GDM1 (cell line): ENCODE measurements at regions not wholly inside any gene's neighbourhood (a gene's known extent, or its start where the extent isn't known, plus 50 kb on each side); places are given as distances from the start of the nearest gene placed in this dataset.
"Not testable (repeated sequence)": the region's sequence is repeated elsewhere in the genome, so short reads cannot be mapped to it uniquely, and the experiment has no call there.

Experiments
- DNase-seq: peaks from one replicate; lab custom pipeline; 2025; lab: John Stamatoyannopoulos, UW

- DNase-seq, result no peak
These were observed 197.8 kb downstream of the MEMO1 start for GRCh38 chr2:31813016-31813415.

- DNase-seq, result peak; percentile 32
These were observed 198.6 kb downstream of the MEMO1 start for GRCh38 chr2:31812051-31812798.

- no peak for DNase-seq
These were observed 199.3 kb downstream of the MEMO1 start for GRCh38 chr2:31811482-31811881.

GRCh38 chr2:31810200-31810917 lies 200.4 kb downstream of the MEMO1 start:
- DNase-seq, result no peak

GRCh38 chr2:31805688-31806087 lies 205.1 kb downstream of the MEMO1 start:
- no peak for DNase-seq

GRCh38 chr2:31803481-31804153 lies 207.2 kb downstream of the MEMO1 start:
- DNase-seq, result not testable (repeated sequence)

GRCh38 chr2:31802711-31803110 lies 208.1 kb downstream of the MEMO1 start:
- DNase-seq, result no peak

- DNase-seq, result not testable (repeated sequence)
These were observed 211.5 kb downstream of the MEMO1 start for GRCh38 chr2:31799282-31799681.

GRCh38 chr2:31788273-31788672 lies 207.5 kb upstream of the SRD5A2 start:
- no peak for DNase-seq

- no peak for DNase-seq
These were observed 205.1 kb upstream of the SRD5A2 start for GRCh38 chr2:31785876-31786275.

GRCh38 chr2:31784868-31785267 lies 204.1 kb upstream of the SRD5A2 start:
- DNase-seq, result no peak

- DNase-seq, result not testable (repeated sequence)
These were observed 202.8 kb upstream of the SRD5A2 start for GRCh38 chr2:31783446-31784091.

- DNase-seq, result no peak
These were observed 197.4 kb upstream of the SRD5A2 start for GRCh38 chr2:31778153-31778552.

GRCh38 chr2:31770741-31771140 lies 190.0 kb upstream of the SRD5A2 start:
- DNase-seq, result no peak

GRCh38 chr2:31765078-31765945 lies 184.6 kb upstream of the SRD5A2 start:
- DNase-seq, result no peak

- DNase-seq, result no peak
These were observed 183.4 kb upstream of the SRD5A2 start for GRCh38 chr2:31764169-31764568.

- no peak for DNase-seq
These were observed 181.3 kb upstream of the SRD5A2 start for GRCh38 chr2:31762085-31762484.

- DNase-seq, result not testable (repeated sequence)
These were observed 176.6 kb upstream of the SRD5A2 start for GRCh38 chr2:31757351-31757750.

GRCh38 chr2:31748746-31749145 lies 168.0 kb upstream of the SRD5A2 start:
- not testable (repeated sequence) for DNase-seq

- no peak for DNase-seq
These were observed 167.3 kb upstream of the SRD5A2 start for GRCh38 chr2:31748041-31748440.

GRCh38 chr2:31739161-31739560 lies 158.4 kb upstream of the SRD5A2 start:
- DNase-seq, result no peak
